ENCODE measurements at regions not wholly inside any gene's neighbourhood (a gene's known extent, or its start where the extent isn't known, plus 50 kb on each side); places are given as distances from the start of the nearest gene placed in this dataset.

GRCh38 chr13:77480066-77480465 lies 55.4 kb upstream of the SCEL start:
- no peak for DNase-seq

DNA sequence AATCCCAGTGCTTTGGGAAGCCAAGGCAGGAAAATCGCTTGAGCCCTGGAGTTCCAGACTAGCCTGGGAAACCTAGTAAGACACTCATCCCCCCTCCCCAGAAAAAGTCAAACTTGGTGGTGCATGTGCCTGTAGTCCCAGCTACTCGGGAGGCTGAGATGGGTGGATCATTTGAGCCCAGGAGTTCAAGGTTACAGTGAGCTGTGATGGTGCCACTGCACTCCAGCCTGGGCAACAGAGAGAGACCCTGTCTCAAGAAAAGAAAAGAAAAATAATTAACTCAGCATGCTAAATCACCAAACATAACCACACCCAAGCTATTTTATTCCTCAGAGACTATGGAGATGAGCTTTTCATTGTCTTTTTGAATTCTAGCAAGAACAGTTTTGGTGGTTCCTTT lies 56.2 kb upstream of the SCEL start:
- DNase-seq, result no peak

DNA sequence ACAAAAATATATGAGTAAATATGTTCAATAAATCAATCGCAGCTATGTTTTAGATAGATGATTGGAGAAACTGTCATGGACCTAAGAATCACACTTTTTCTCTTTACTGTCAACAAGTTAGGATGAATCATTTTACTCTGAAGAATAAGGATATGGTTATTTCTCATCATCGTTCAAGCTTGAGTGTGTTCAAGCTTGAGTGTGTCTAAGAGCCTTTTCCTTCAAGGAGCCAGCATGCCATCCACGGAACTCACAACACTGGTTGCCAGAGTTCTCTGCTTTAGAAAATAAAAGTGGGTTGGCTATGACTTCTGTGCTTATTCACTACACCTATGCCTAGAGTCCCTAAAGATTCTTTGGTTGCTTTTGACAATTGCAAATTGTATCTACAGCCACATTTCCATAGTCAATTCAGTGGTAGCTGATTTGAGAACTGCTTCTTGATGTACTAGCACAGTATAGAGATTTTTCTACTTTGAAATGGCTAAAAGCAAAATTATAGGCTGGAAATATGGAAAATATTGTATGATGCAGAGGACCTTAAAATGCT lies 58.1 kb upstream of the SCEL start:
- no peak for DNase-seq

DNA sequence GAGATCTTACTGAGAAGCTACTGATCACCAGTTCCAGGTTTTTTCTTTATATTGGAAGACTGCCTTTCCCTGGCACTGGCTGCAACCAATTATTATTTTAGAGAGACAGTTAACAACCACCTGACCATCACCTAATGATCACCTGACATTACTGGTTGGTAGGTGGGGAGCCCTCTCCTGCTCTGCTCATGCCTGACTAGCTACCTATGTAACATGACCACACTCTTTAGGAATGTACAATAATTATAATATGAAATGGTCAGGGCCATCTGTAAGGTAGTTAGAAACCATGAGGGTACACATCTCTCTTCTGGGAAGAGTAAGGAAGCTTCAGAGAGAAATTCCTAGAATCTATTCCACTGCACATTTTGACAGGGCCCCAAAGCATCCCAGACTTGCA lies 59.0 kb upstream of the SCEL start:
- DNase-seq, result no peak

- no peak for DNase-seq
Observed at GRCh38 chr13:77475345-77476084, 60.0 kb upstream of the SCEL start.

GRCh38 chr13:77470986-77471385 lies 64.5 kb upstream of the SCEL start:
- DNase-seq, result no peak

- no peak for DNase-seq
Observed at GRCh38 chr13:77466753-77467422, 68.6 kb upstream of the SCEL start.

GRCh38 chr13:77465603-77466195 lies 69.8 kb upstream of the SCEL start:
- no peak for DNase-seq

- no peak for DNase-seq
Observed at GRCh38 chr13:77460195-77460594, 75.3 kb upstream of the SCEL start.

- DNase-seq, result no peak
Observed at GRCh38 chr13:77459592-77459991, 75.9 kb upstream of the SCEL start.

- DNase-seq, result no peak
Observed at GRCh38 chr13:77458736-77459135, 76.8 kb upstream of the SCEL start.

DNA sequence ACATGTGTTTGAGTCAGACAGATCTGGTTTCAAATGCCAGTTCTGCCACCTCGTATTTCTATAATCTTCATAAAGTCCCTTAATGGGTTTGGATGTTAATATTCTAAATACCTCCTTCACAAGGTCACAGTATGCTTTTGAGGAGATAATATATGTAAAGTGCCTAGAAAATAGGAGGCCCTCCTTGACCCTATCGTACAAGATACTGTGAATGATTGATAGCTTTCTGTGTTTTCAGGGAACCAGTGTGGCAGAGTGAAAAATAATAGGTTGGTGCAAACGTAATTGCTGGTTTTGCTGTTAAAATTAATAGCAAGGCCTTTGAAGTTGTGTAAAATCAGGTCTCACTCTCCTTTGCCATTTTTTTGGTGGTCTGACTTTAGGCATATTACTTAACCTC lies 77.5 kb upstream of the SCEL start:
- DNase-seq, result no peak

GRCh38 chr13:77456271-77456670 lies 79.2 kb upstream of the SCEL start:
- DNase-seq, result no peak

DNA sequence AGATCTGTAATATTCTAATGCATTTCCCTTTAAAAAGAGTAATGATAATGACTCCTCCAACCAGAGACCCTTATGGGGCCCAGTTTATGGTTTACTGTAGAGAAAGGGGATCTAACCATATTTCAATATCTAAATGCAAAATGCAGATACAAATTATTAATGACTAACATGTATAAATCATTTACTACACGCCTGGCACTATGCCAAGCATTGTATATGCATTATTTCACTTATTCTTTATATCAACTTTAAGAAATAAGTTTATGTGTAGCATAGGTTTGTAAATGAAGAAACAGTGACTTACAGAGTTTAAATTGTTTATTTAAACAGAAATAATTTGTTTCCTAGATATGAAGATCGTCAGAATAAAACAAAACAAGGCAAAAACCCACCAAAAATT lies 86.2 kb upstream of the SCEL start:
- no peak for DNase-seq

DNA sequence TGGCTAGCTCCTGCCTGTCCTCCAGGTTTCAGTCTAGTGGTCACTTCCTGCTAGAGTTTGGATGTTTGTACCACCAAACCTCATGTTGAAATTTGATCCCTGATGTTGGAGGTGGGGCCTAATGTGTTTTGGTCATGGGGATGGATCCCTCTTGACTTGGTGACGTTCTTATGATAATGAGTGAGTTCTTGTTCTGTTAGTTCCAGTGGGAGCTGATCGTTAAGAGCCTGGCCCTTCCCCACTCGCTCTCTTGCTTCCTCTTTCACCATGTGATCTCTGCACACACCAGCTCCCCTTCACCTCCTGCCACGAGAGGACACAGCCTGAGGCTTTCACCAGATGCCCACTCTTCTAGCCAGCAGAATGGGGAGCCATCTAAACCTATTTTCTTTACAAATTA lies 86.8 kb upstream of the SCEL start:
- no peak for DNase-seq

DNA sequence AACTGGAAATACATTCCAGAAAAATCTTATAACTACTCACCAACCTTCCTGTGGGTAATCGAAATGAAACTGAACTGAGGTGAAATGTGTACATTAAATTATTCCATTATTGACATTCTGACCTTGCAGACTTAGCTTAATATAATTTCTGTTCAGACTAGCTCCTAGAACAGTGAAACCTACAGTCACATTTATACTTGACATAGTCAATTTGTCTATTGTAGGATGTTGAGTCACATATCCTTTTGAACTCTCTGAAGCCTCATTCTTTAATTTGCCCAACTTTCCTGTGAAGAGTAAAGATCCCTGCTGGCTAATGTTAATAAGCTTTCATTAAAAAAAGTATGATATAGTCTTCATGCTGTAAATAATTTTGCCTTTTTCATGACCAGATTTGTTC lies 92.0 kb upstream of the SCEL start:
- DNase-seq, result no peak

- no peak for DNase-seq
Observed at GRCh38 chr13:77437267-77437666, 98.2 kb upstream of the SCEL start.

- DNase-seq, result no peak
Observed at GRCh38 chr13:77434289-77434688, 101.2 kb upstream of the SCEL start.

DNA sequence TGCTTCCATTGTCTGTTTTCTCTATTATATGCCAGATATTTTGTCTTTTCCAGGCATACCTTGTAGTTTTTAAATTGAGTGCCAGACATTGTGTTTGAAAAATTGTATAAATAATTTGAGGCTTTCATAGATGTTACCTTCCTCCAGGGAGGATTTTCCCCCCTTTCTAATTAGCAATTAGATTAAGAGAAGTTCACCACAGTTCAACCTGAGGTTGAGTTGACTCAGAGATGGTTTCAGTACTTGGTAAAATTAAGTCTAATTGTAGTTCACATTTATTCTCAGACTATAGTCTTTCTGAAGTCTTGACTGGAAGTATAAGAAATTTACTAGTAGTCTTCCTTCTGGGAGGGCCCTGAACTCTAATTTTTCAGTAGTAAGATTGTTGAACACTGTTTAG lies 104.1 kb upstream of the SCEL start:
- no peak for DNase-seq

DNA sequence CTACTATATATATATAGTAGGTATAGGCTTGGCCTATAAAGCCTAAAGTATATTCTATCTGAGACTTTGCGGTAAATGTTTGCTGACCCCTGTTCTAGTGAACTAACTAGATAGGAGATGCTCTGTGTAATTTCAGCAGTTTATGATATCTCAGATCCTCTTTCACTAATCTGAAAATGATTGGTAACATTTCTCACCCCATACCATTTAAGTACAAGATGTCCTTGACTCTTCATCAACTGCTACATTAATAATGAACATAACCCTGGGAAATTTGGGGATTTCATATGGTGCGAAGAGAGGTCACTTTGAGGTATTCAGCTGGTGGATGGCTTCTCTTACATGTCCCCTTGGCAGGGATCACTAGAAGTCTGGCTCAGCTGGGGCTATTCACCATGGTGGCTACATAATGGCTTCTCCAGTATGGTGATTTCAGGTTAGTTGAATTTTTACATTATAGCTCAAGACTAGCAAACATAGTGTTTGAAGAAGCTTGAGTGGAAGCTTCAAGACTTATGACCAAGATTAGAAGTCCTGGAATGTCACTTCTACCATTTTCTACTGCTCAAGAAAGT lies 103.6 kb upstream of the MYCBP2 start:
- DNase-seq, result no peak

DNA sequence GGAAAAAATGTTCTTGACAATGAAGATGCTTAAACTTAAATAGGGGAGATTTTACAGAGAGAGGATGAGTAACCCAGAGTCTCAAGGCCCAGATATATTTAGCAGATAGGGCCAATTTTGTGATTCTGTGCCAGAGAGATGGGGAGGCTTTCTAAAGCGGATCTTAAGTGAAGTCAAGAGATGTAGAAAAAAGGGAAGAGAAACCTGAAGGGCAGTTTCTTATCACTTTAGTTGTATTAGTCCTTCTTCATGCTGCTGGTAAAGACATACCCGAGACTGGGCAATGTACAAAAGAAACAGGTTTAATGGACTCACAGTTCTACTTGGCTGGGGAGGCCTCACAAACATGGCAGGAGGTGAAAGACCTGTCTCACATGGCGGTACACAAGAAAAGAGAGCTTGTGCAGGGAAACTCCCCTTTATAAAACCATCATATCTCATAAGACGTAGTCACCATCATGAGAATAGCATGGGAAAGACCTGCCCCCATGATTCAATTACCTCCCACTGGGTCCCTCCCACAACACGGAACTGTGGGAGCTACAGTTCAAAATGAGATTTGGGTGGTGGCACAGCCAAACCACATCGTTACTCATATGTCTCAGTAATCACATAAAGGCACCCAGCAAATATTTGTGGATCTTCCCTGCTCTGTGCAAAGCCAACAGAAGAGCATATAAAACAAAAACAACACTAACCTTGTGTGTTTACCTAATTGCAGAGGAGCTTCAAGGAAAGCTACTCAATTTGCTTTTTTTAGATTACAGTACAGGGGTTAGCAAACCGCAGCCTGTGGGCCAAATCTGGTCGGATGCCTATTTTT lies 102.6 kb upstream of the MYCBP2 start:
- no peak for DNase-seq

DNA sequence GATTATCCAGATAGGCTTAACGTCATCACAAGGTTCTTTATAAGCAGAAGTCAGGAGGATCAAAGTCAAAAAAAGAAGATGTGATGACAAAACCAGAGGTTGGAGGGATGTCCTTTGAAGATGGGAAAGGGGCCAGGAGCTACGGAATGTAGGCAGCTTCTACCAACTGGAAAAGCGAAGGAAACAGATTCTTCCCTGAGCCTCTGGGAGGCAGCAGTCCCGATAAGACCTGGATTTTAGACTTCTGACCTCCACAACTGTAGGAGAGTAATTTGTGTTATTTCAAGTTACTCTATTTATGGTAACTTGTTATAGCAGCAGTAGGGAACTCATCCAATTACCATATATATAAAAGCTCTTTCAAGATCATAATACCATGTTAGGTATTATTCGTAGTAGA lies 98.8 kb upstream of the MYCBP2 start:
- DNase-seq, result no peak

GRCh38 chr13:77423296-77423695 lies 96.4 kb upstream of the MYCBP2 start:
- DNase-seq, result no peak
